ENCODE measurements at regions not wholly inside any gene's neighbourhood (a gene's known extent, or its start where the extent isn't known, plus 50 kb on each side); places are given as distances from the start of the nearest gene placed in this dataset.

- TF ChIP-seq MYC (IDR thresholded peaks at IDR 0.05; ENCODE audit: low read depth, low read length) (no peak), POLR2A (IDR thresholded peaks at IDR 0.05; ENCODE audit: extremely low read depth, insufficient read length) (no peak), MAX (IDR thresholded peaks at IDR 0.05; ENCODE audit: low read depth, low read length) (no peak)
- TF ChIP-seq, protein P1, sequence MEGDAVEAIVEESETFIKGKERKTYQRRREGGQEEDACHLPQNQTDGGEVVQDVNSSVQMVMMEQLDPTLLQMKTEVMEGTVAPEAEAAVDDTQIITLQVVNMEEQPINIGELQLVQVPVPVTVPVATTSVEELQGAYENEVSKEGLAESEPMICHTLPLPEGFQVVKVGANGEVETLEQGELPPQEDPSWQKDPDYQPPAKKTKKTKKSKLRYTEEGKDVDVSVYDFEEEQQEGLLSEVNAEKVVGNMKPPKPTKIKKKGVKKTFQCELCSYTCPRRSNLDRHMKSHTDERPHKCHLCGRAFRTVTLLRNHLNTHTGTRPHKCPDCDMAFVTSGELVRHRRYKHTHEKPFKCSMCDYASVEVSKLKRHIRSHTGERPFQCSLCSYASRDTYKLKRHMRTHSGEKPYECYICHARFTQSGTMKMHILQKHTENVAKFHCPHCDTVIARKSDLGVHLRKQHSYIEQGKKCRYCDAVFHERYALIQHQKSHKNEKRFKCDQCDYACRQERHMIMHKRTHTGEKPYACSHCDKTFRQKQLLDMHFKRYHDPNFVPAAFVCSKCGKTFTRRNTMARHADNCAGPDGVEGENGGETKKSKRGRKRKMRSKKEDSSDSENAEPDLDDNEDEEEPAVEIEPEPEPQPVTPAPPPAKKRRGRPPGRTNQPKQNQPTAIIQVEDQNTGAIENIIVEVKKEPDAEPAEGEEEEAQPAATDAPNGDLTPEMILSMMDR (IDR thresholded peaks at IDR 0.05; ENCODE audit: low read depth, low read length): no peak
- DNase-seq (ENCODE audit: low read depth): no peak
- H3K4me3 ChIP-seq (ENCODE audit: low read depth, low read length): no peak overlapping the region
These were observed 193.5 kb upstream of the PITRM1 start for GRCh38 chr10:3366043-3366442.

GRCh38 chr10:3365630-3366029, 193.0 kb upstream of the PITRM1 start:
- H3K4me3 ChIP-seq (ENCODE audit: low read depth, low read length): no peak overlapping the region
- TF ChIP-seq MAX (IDR thresholded peaks at IDR 0.05; ENCODE audit: low read depth, low read length) (no peak), MYC (IDR thresholded peaks at IDR 0.05; ENCODE audit: low read depth, low read length) (no peak), POLR2A (IDR thresholded peaks at IDR 0.05; ENCODE audit: extremely low read depth, insufficient read length) (no peak)
- TF ChIP-seq, protein P1 (IDR thresholded peaks at IDR 0.05; ENCODE audit: low read depth, low read length): no peak
- DNase-seq (ENCODE audit: low read depth): no peak

GRCh38 chr10:3364768-3365480, 192.3 kb upstream of the PITRM1 start:
- no peak for DNase-seq (ENCODE audit: low read depth)
- TF ChIP-seq POLR2A (IDR thresholded peaks at IDR 0.05; ENCODE audit: extremely low read depth, insufficient read length) (no peak), MAX (IDR thresholded peaks at IDR 0.05; ENCODE audit: low read depth, low read length) (no peak), MYC (IDR thresholded peaks at IDR 0.05; ENCODE audit: low read depth, low read length) (no peak)
- TF ChIP-seq, protein P1 (IDR thresholded peaks at IDR 0.05; ENCODE audit: low read depth, low read length): no peak
- H3K4me3 ChIP-seq (ENCODE audit: low read depth, low read length): no peak overlapping the region

DNA sequence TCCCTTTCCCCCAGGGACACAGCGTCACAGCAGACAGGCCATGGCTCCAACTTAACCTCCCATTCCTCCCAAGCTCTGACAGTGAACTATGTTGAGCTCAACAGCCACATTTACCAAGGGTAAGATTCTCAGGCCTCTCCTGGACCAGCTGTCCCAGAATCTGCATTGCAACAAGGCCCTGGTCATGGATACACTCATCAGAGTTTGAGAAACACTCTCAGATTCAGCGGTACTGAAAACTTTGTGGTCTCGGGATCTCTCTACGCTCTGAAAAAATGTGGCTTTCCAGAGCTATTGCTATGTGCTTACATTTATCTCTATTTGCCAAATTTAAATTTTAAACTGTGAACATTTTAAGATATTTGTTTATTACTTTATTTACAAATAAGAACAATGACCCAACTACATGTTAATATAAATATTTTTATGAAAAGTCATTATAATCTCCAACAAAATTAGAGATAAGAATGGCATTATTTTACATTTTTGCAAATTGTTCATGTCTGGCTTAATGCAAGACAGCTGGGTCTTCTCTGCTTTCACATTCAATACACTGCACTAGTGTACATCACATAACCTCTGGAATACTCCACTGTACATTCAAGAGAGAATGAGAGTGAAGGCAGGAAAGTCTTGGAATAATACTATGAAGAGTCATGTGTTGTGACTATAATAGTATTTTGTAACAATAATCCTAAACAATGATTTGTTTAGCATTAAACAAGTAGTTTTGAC, 190.9 kb upstream of the PITRM1 start:
- H3K4me3 ChIP-seq (ENCODE audit: low read depth, low read length): no peak overlapping the region
- DNase-seq (ENCODE audit: low read depth): no peak
- TF ChIP-seq, protein P1 (IDR thresholded peaks at IDR 0.05; ENCODE audit: low read depth, low read length): no peak
- TF ChIP-seq POLR2A (IDR thresholded peaks at IDR 0.05; ENCODE audit: extremely low read depth, insufficient read length): no peak
- TF ChIP-seq MAX (IDR thresholded peaks at IDR 0.05; ENCODE audit: low read depth, low read length): no peak
- TF ChIP-seq MYC (IDR thresholded peaks at IDR 0.05; ENCODE audit: low read depth, low read length): no peak

DNA sequence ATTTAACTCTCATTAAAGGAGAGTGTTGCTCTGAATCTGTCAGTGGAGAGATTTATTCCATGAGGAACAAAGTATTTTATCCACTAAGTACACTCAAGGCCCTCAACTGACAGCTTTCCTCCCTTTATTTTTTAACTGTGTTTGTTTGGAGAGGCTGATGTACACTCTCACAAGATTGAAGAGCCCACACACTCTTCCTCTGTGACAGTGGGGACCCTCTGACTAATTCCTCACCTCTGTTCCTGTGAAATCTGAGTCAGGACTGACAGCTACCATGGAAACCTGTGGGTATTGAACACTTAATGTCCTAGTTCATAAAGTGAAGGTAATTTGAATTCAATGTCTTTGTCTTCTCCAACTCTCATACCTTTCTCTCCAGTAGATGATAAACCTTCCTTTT, 189.8 kb upstream of the PITRM1 start:
- DNase-seq (ENCODE audit: low read depth): no peak
- TF ChIP-seq MYC (IDR thresholded peaks at IDR 0.05; ENCODE audit: low read depth, low read length) (no peak), POLR2A (IDR thresholded peaks at IDR 0.05; ENCODE audit: extremely low read depth, insufficient read length) (no peak), MAX (IDR thresholded peaks at IDR 0.05; ENCODE audit: low read depth, low read length) (no peak)
- TF ChIP-seq, protein P1 (IDR thresholded peaks at IDR 0.05; ENCODE audit: low read depth, low read length): no peak
- H3K4me3 ChIP-seq (ENCODE audit: low read depth, low read length): no peak overlapping the region
